ENCODE measurements at regions not wholly inside any gene's neighbourhood (a gene's known extent, or its start where the extent isn't known, plus 50 kb on each side); places are given as distances from the start of the nearest gene placed in this dataset.

- DNase-seq (ENCODE audit: low spot score), result no peak
Measured at GRCh38 chr9:88326936-88327335, 61.3 kb upstream of the SPIN1 start.

DNA sequence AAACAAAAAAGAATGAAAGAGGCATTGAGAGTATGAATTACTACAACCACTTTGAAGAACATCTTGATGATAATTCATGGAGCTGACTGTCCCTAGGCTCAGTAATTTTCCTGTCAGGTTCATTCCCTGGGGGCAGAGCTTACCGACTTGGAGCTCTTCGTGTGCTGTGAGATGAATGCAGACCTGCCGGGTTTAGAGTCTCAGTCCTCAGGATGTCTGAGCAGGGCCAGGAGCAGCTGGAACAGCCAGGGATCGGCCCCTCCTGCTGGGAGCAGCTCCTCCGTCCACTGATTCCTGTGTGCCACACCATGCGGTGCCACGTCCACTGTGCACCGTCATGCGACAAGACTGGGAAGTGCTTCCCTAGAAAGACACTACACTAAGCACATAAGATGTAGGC is 62.2 kb upstream of the SPIN1 start:
- no peak for DNase-seq (ENCODE audit: low spot score)

DNA sequence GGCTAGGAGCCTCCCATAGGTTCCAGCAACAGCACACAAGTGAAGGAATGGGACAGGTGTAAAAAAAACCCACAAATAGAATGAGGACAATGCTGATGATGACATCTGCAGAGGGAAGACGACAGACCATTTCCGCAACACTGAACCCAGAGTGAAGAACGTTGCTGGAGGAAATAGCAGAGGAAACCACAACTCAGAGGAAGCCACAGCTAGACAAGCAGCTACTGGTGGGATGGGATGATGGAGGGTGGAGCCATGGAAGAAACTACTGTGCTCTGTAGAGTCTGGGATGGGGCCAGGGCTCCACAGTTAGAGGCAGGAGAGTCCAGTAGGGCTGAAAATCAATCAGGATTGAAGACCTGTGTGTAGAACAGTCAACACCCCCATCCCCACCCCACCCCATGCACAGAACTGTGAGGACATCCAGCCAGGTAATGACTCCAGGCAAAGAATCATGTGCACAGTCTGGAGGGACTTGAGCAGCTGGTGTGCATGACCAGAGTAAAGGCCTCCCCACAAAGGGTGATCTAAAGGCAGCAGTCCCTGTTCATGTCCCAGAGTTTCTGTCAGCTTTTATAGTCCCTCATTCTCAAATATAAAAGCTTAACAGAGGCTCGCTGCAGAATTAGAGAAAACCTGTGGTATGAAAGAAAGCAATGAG is 65.2 kb upstream of the SPIN1 start:
- peak; percentile 51 for DNase-seq (ENCODE audit: low spot score)

DNA sequence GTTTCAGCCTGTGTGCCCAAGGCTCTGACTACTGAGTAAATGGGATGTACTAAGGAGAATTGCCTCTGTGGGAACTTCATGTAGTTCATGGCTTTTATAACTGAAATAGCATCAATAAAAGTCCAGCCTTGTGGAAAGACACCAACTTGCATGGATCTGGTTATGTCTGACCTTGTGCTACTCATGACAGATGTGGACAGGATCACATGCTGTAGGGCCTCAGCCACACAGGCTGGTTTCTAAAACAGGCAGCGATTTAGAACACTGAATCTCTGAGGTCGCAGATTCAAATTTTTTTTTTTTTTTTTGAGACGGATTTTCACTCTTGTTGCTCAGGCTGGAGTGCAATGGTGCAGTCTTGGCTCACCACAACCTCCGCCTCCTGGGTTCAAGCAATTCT is 66.5 kb upstream of the SPIN1 start:
- DNase-seq (ENCODE audit: low spot score), result no peak

DNA sequence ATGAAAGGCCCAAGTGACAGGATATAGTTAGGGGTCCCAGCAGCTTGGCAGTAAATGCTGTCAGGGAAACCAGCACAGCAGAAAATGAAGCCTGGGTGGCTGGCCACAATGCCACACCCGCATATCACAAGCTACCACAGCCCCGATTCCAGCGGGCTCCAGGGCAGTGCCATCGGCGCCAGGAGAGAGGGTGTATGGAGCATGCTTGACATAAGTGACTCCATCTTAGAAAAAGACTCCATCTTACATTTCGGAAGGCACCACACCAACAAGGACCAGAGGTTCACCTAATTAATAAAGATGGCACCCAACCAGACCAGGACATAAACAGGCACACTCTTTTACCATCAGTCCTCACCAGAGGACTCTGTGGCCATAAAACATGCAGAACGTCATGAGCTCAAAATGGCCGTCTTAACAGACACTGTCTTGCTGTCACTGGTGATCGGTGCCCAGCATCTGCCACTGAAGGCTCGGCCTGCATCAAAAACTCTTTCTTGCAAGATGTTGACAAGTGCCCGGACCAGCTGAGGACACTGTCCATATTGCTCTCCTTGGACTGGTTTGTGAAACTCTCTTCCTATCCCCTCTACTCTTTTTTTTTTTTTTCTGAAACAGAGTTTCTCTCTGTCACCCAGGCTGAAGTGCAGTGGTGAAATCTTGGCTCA is 67.4 kb upstream of the SPIN1 start:
- DNase-seq (ENCODE audit: low spot score), result no peak

DNA sequence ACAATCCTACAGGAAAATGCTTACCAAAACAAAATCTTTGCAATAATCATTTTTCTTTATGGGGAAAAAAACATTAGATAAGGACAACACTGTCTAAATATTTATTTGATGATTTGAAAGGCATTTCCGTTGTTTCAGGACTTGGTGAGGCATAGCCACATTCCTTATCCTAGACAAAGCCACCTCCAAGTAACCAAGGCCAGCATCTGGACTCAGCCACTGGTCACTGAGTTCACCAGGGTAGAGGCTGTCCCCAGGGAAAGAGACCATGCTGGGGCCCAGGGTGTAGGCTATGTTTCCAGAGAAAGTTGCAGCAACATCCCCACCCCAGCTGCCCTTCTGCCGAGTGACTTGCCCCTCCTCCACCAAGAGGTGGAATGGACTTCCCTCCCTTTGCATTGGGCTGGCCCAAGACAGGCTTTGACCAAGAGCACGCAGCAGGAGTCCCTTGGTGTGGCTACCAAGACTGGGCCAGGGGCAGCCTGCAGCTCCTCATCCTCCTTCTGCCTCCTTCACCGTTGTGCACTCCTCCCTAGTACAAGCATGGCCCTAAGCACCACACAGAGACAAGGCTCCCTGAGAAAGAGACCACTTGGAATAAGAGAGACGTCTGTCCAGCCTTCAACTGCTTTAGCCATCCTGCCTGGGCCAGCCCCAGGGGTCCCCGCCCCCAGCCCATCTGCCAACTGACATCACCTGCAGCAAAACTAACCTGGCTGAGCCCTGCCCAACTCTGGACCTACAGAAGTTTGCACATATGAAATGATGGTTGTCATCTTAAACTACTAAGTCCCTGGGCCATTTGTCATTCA is 68.1 kb upstream of the SPIN1 start:
- DNase-seq (ENCODE audit: low spot score), result no peak

GRCh38 chr9:88313364-88314220 is 74.7 kb upstream of the SPIN1 start:
- DNase-seq (ENCODE audit: low spot score), result no peak

DNA sequence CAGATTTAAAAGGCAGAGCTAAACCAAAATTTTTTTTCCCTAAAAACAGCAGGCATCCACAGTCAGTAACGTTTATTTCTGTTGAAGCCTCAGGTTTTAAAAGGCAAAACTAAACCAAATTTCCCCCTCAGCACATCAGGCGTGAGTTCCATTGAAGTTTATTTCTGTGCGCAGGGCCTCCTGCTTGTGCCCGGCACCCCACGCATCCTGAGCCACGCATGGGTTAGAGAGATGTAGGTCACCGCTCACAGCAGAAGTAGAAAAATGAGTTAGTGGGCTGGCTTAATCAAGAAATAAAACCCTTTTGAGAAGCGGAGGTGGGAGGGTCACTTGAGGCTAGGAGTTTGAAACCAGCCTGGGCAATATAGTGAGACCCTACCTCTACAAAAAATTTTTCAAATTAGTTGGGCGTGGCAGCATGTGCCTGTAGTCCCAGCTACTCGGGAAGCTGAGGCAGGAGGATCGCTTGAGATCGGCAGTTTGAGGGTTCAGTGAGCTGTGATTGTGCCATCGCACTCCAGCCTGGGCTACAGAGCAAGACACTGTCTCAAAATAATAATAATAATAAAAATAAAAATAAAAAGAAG is 75.6 kb upstream of the SPIN1 start:
- no peak for DNase-seq (ENCODE audit: low spot score)

DNA sequence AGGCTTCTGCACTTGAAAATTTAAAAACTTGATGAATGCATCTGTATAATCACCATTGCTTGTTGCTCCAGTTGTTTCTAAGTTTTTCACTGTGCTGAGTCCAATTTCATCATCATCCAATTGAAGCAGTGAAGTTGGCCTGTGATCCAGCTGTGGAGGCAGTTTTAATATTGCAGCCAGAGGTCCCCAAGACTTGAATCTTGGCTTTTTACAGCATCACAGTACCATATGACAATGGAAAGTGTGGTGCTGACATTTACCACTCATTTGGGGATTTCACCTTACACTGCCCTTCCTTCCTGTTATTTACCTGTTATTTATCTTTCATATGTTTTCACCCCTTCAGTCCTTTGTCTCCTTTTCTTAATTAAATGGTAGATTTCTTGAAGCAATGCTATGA is 76.2 kb upstream of the SPIN1 start:
- no peak for DNase-seq (ENCODE audit: low spot score)

GRCh38 chr9:88310310-88310980 is 77.8 kb upstream of the SPIN1 start:
- DNase-seq (ENCODE audit: low spot score), result no peak

GRCh38 chr9:88308831-88309560 is 79.2 kb upstream of the SPIN1 start:
- no peak for DNase-seq (ENCODE audit: low spot score)

- DNase-seq (ENCODE audit: low spot score), result no peak
Measured at GRCh38 chr9:88307136-88307535, 81.1 kb upstream of the SPIN1 start.

GRCh38 chr9:88303721-88304451 is 84.4 kb upstream of the SPIN1 start:
- no peak for DNase-seq (ENCODE audit: low spot score)

- DNase-seq (ENCODE audit: low spot score), result no peak
Measured at GRCh38 chr9:88302579-88303324, 85.5 kb upstream of the SPIN1 start.

GRCh38 chr9:88300556-88300955 is 87.7 kb upstream of the SPIN1 start:
- no peak for DNase-seq (ENCODE audit: low spot score)

- no peak for DNase-seq (ENCODE audit: low spot score)
Measured at GRCh38 chr9:88291856-88292255, 96.4 kb upstream of the SPIN1 start.

DNA sequence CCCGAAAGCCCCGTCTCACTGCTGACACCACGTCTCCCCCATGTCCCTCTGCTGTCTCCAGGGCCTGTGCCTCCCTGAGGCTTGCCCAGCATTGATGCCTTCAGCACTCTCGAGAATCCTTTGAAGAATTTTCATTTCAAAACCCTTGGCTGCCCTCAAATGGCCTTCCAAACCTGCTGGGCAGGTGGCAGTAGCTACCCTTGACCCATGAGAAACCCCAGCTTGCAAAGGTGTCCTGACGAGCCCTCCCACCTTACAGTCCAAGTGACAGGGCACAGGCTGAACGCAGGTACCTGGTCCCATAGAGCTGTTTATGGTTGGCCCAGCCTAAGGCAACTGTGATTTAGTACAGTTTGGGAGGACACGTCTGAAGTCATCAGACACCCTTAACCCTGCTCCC is 97.2 kb upstream of the SPIN1 start:
- DNase-seq (ENCODE audit: low spot score), result no peak

DNA sequence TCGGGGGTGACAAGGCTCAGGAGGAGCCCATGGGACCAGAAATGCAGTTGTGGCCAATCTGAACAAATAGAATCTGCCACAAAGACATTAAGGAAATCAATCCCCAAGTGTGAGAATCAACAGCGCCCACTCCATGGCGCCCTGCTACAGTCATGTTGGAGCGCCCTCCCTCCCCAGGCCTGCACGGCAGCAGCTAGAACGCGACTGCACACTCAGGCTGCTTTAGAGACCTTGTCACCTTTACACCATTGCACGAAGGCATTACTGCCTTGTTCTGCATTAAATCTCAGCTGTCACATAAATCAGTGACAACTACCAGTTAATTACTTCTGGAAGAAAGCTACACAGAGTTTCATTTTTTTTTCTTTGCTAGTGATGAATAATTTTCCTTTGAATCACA is 98.7 kb upstream of the SPIN1 start:
- DNase-seq (ENCODE audit: low spot score), result no peak

DNA sequence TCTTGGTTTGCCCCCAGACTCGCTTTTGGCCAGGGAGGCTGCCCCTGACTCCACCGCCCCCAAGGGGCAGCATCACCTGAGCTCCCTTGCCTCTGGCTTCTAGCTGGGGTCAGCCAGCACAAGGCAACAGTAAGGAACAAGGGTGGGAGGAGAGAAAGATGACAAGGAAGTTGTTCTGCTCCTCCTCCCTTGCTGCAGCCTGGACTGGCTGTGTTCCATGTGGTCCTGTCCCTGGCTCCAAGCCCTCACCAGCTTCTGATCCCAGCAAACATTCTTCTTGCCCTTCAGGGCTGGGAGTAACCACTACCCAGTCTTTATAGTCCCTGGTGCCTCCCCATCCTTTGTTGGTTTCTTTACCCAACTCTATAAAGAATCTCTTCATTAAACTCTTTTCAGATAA is 100.3 kb upstream of the SPIN1 start:
- DNase-seq (ENCODE audit: low spot score), result no peak

Data from CD4-positive, alpha-beta T cell treated with Interleukin-15 for 4 hours (primary cell).